Keratinocyte (primary cell): ENCODE measurements at regions not wholly inside any gene's neighbourhood (a gene's known extent, or its start where the extent isn't known, plus 50 kb on each side); places are given as distances from the start of the nearest gene placed in this dataset.
"Not testable (repeated sequence)": the region's sequence is repeated elsewhere in the genome, so short reads cannot be mapped to it uniquely, and the experiment has no call there.

Source experiments
- DNase-seq: peaks from one replicate; pipeline ENCODE4 v3.0.0-alpha.2; 2011; ENCODE audit warnings: low read depth, missing footprints, low spot score
- FAIRE-seq: peaks from 2 replicates; lab custom pipeline; 2011; peaks lifted over from hg19 to GRCh38; lab: Jason Lieb, UNC
- H2AFZ ChIP-seq: 2 replicates; pipeline ENCODE4 v1.6.0; 2012; ENCODE audit warnings: low read length, control low read depth, inconsistent platforms; ENCODE audit not compliant: control insufficient read depth
- H3K27ac ChIP-seq: 2 replicates; pipeline ENCODE4 v1.5.1; 2011; ENCODE audit warnings: low read length; ENCODE audit not compliant: control insufficient read depth, insufficient read depth
- H3K27me3 ChIP-seq: 3 replicates; pipeline ENCODE4 v1.6.0; 2011; ENCODE audit warnings: low read length; ENCODE audit not compliant: control insufficient read depth, insufficient read depth; ENCODE audit errors: extremely low read depth
- H3K36me3 ChIP-seq, 2 experiments: 2 replicates in 1 of 2; 3 replicates in 1 of 2; pipeline ENCODE4 v1.5.1; 2011; ENCODE audit warnings: low read length in 2 of 2, mild to moderate bottlenecking in 1 of 2; ENCODE audit not compliant: control insufficient read depth in 2 of 2, insufficient read depth in 2 of 2; ENCODE audit errors: extremely low read depth in 1 of 2
- H3K4me1 ChIP-seq: 3 replicates; pipeline ENCODE4 v1.5.1; 2011; ENCODE audit warnings: low read length; ENCODE audit not compliant: control insufficient read depth, insufficient read depth; ENCODE audit errors: extremely low read depth
- H3K4me2 ChIP-seq: 3 replicates; pipeline ENCODE4 v1.6.0; 2011; ENCODE audit warnings: low read depth, low read length; ENCODE audit not compliant: control insufficient read depth, insufficient read depth; ENCODE audit errors: extremely low read depth
- H3K4me3 ChIP-seq, 3 experiments: fragments of 200-600 bp in 1 of 3; sonication (generic) in 1 of 3; 2 replicates in 2 of 3; 3 replicates in 1 of 3; pipeline ENCODE4 v1.5.1; 2011 to 2016; ENCODE audit warnings: low read length in 3 of 3, mild to moderate bottlenecking in 3 of 3, control low read depth in 2 of 3, inconsistent platforms in 1 of 3, low read depth in 1 of 3, mixed read lengths in 1 of 3, mixed run types in 1 of 3, moderate library complexity in 1 of 3; ENCODE audit not compliant: control insufficient read depth in 2 of 3, insufficient read depth in 2 of 3; ENCODE audit errors: extremely low read depth in 1 of 3
- H3K79me2 ChIP-seq: 2 replicates; pipeline ENCODE4 v1.6.0; 2012; ENCODE audit warnings: low read length; ENCODE audit not compliant: control insufficient read depth, insufficient read depth
- H3K9ac ChIP-seq: 3 replicates; pipeline ENCODE4 v1.6.0; 2011; ENCODE audit warnings: low read length; ENCODE audit not compliant: control insufficient read depth, insufficient read depth; ENCODE audit errors: extremely low read depth
- H3K9me1 ChIP-seq: 3 replicates; pipeline ENCODE4 v1.6.0; 2011; ENCODE audit warnings: low read length; ENCODE audit not compliant: control insufficient read depth, insufficient read depth; ENCODE audit errors: extremely low read depth
- H3K9me3 ChIP-seq: 2 replicates; pipeline ENCODE4 v1.5.1; 2012; ENCODE audit warnings: low read depth, low read length; ENCODE audit not compliant: control insufficient read depth
- H4K20me1 ChIP-seq: 3 replicates; pipeline ENCODE4 v1.6.0; 2011; ENCODE audit warnings: low read length; ENCODE audit not compliant: control insufficient read depth, insufficient read depth; ENCODE audit errors: extremely low read depth
- EZH2 ChIP-seq: IDR thresholded peaks from one replicate; pipeline ENCODE4 v1.6.1; 2012; ENCODE audit warnings: inconsistent platforms, mild to moderate bottlenecking, low read length, moderate library complexity
- dilution Hi-C: fragments of 300-500 bp; cut with MboI; formaldehyde crosslinking; loops from one replicate; pipeline ENCODE4 v1.7.0; 2020; ENCODE audit warnings: low sequenced_read_pairs; ENCODE audit not compliant: extremely low pct_ligation_motif_present
- TF ChIP-seq, protein P1 (sequence below), 3 experiments: IDR thresholded peaks in 1 of 3; conservative IDR thresholded peaks in 1 of 3; optimal IDR thresholded peaks in 1 of 3; 2 replicates in 2 of 3; 3 replicates in 1 of 3; pipeline versions ENCODE3 to v1.5.1; 2011; ENCODE audit warnings: low read length in 3 of 3, mild to moderate bottlenecking in 3 of 3, moderate library complexity in 2 of 3, control low read depth in 1 of 3, inconsistent platforms in 1 of 3; ENCODE audit not compliant: insufficient read depth in 2 of 3; ENCODE audit errors: extremely low read depth in 1 of 3

DNA sequence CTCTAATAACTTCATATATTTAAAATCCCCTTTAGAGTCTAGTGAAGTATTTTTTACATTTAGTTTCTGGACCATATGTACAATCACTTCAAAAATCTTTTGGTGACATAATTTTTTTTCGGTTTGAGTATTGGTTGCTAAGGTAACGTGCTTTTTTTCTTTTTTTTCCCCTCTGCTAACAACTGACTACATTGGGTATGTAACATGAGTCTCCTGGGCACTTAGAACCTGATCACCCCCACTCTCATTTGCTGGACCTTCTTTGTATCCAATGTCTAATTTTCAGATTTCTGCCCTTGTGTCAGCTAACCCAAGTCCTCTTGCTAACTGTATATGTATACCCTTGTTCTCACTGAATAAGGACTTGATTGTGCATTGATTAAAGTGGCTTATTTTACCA lies 592.9 kb upstream of the FLRT2 start:
- dilution Hi-C loops = no loop called here
- Histone ChIP-seq H3K9me1 (no peaks in the 10 kb centered on the region), H3K4me3 (no peak overlapping the region), H3K36me3 (no peaks in the 10 kb centered on the region), H3K27me3 (no peaks in the 10 kb centered on the region), H2AFZ (no peak overlapping the region), H3K9ac (no peak overlapping the region), H4K20me1 (no peaks in the 10 kb centered on the region), H3K4me1 (no peaks in the 10 kb centered on the region), H3K27ac (no peak overlapping the region), H3K79me2 (no peaks in the 10 kb centered on the region), H3K4me2 (no peak overlapping the region), H3K9me3 (no peaks in the 10 kb centered on the region)
- no peak for TF ChIP-seq EZH2
- TF ChIP-seq, protein P1, sequence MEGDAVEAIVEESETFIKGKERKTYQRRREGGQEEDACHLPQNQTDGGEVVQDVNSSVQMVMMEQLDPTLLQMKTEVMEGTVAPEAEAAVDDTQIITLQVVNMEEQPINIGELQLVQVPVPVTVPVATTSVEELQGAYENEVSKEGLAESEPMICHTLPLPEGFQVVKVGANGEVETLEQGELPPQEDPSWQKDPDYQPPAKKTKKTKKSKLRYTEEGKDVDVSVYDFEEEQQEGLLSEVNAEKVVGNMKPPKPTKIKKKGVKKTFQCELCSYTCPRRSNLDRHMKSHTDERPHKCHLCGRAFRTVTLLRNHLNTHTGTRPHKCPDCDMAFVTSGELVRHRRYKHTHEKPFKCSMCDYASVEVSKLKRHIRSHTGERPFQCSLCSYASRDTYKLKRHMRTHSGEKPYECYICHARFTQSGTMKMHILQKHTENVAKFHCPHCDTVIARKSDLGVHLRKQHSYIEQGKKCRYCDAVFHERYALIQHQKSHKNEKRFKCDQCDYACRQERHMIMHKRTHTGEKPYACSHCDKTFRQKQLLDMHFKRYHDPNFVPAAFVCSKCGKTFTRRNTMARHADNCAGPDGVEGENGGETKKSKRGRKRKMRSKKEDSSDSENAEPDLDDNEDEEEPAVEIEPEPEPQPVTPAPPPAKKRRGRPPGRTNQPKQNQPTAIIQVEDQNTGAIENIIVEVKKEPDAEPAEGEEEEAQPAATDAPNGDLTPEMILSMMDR (optimal IDR thresholded peaks at IDR 0.05 in 1 of 3, IDR thresholded peaks at IDR 0.05 in 1 of 3, conservative IDR thresholded peaks at IDR 0.05 in 1 of 3; ENCODE audit: extremely low read depth in 1 of 3, insufficient read depth in 2 of 3, low read length in 3 of 3) = no peak
- FAIRE-seq (no peak), DNase-seq (no peak)

DNA sequence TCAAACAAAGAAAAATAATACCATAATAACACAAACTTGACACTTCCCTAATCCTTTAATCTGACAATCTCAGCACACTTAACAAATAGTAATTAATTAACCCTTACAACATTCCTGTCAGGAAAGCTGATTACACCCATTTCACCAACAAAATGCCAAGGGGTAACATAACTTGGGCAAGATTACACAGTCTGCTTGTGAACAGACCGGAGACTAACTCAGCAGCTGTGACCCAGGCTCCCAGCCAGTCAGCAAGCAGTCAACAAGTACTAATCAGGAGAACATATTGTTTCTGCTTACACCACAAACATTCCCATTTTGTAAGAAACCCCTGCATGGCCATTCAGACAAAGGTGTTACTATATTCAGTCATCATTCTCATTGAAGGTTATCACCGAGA lies 592.5 kb upstream of the FLRT2 start:
- H3K4me2 ChIP-seq = no peak overlapping the region
- DNase-seq (no peak), FAIRE-seq (no peak)
- dilution Hi-C loops = no loop called here
- no peak overlapping the region for H3K9ac ChIP-seq
- TF ChIP-seq, protein P1 (optimal IDR thresholded peaks at IDR 0.05 in 1 of 3, IDR thresholded peaks at IDR 0.05 in 1 of 3, conservative IDR thresholded peaks at IDR 0.05 in 1 of 3; ENCODE audit: extremely low read depth in 1 of 3, insufficient read depth in 2 of 3, low read length in 3 of 3) = no peak
- no peak for TF ChIP-seq EZH2
- H3K79me2 ChIP-seq = no peaks in the 10 kb centered on the region
- no peaks in the 10 kb centered on the region for H3K9me1 ChIP-seq
- no peak overlapping the region for H3K27ac ChIP-seq
- no peak overlapping the region for H3K4me3 ChIP-seq
- H4K20me1 ChIP-seq = no peaks in the 10 kb centered on the region
- H3K36me3 ChIP-seq = no peaks in the 10 kb centered on the region
- no peaks in the 10 kb centered on the region for H3K9me3 ChIP-seq
- H2AFZ ChIP-seq = no peak overlapping the region
- H3K27me3 ChIP-seq = no peaks in the 10 kb centered on the region
- H3K4me1 ChIP-seq = no peaks in the 10 kb centered on the region

DNA sequence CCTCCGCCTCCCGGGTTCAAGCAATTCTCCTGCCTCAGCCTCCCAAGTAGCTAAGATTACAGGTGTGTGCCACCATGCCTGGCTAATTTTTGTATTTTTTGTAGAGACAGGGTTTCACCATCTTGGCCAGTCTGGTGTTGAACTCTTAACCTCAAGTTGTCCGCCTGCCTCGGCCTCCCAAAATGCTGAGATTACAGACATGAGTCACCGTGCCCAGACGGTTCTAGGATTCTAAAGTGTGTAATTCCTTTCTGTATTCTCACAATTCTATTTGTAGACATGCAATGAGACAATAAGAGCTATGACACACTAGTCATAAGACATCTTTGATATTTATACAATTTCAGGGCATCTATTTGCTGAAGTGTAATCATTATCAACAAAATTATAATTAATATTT lies 585.0 kb upstream of the FLRT2 start:
- H3K4me1 ChIP-seq, H3K9ac ChIP-seq, dilution Hi-C loops, H3K4me3 ChIP-seq, H3K27ac ChIP-seq, H3K9me3 ChIP-seq, DNase-seq, H3K79me2 ChIP-seq, FAIRE-seq, H2AFZ ChIP-seq, H3K27me3 ChIP-seq, H4K20me1 ChIP-seq, H3K36me3 ChIP-seq, H3K4me2 ChIP-seq, H3K9me1 ChIP-seq: not testable (repeated sequence)
